K562 (cell line): ENCODE measurements at regions not wholly inside any gene's neighbourhood (a gene's known extent, or its start where the extent isn't known, plus 50 kb on each side); places are given as distances from the start of the nearest gene placed in this dataset.

ENCODE experiments used
- ATAC-seq: fragments of 200-7000 bp; cut with Tn5 transposase; 3 replicates; pipeline ENCODE4 v1.9.1; 2020; ENCODE audit warnings: moderate library complexity
- BruUV-seq: library from RNA; stranded (reverse); fragments of 400-500 nt; replicated peaks from 2 replicates; lab custom pipeline; 2021; lab: Mats Ljungman, UMichigan
- CTCF ChIA-PET: fragments of 300-600 bp; formaldehyde crosslinking; extraction: SDS; loops from one replicate; lab custom pipeline; 2021; ENCODE audit warnings: low intra/inter-chr PET ratio; lab: Yijun Ruan, JAX
- POLR2A ChIA-PET: fragments of 300-600, 350-650 bp; sonication (Branson Sonifier 250); formaldehyde crosslinking; extraction: SDS; loops from one replicate; lab custom pipeline; 2021; ENCODE audit warnings: antibody characterized with exemption, inconsistent platforms; lab: Yijun Ruan, JAX
- DNase-seq, 4 experiments: peaks; one replicate each; pipeline versions ENCODE4 v3.0.0 to v3.0.0-alpha.2; 2011 to 2018; ENCODE audit warnings: low spot score in 3 of 4, mixed read lengths in 3 of 4; ENCODE audit errors: extremely low read depth in 1 of 4
- FAIRE-seq: peaks from 2 replicates; lab custom pipeline; 2011; peaks lifted over from hg19 to GRCh38; lab: Jason Lieb, UNC
- H2AFZ ChIP-seq: 2 replicates; pipeline ENCODE4 v1.6.0; 2011; ENCODE audit warnings: low read depth, low read length, control low read depth, inconsistent platforms
- H3K27ac ChIP-seq: fragments of 200-600 bp; 3 replicates; pipeline ENCODE4 v1.8.0; 2011; ENCODE audit warnings: low read depth, mild to moderate bottlenecking, control low read depth, inconsistent platforms, low read length, moderate library complexity, mixed read lengths; ENCODE audit errors: extremely low read depth
- H3K27me3 ChIP-seq, 2 experiments: fragments of 300-600 bp in 1 of 2; 2 replicates in 1 of 2; 3 replicates in 1 of 2; pipeline versions ENCODE4 v1.6.0 to v1.8.0; 2011; ENCODE audit warnings: inconsistent platforms in 2 of 2, low read length in 2 of 2, mild to moderate bottlenecking in 1 of 2, mixed read lengths in 1 of 2, moderate library complexity in 1 of 2; ENCODE audit not compliant: control insufficient read depth in 2 of 2, insufficient read depth in 2 of 2
- H3K36me3 ChIP-seq: fragments of 300-600 bp; 3 replicates; pipeline ENCODE4 v1.8.0; 2011; ENCODE audit warnings: mild to moderate bottlenecking, low read length, inconsistent platforms; ENCODE audit not compliant: control insufficient read depth, insufficient read depth
- H3K4me1 ChIP-seq, 2 experiments: fragments of 200-600 bp in 1 of 2; replicated peaks in 1 of 2; 2 replicates in 1 of 2; 3 replicates in 1 of 2; pipeline versions ENCODE4 v1.5.1 to v1.8.0; 2011; ENCODE audit warnings: inconsistent platforms in 2 of 2, low read length in 2 of 2, mild to moderate bottlenecking in 1 of 2, mixed read lengths in 1 of 2, moderate library complexity in 1 of 2; ENCODE audit not compliant: control insufficient read depth in 2 of 2, insufficient read depth in 2 of 2
- H3K4me2 ChIP-seq: 2 replicates; pipeline ENCODE4 v1.6.1; 2011; ENCODE audit warnings: low read length, control low read depth, inconsistent platforms, mixed read lengths; ENCODE audit not compliant: insufficient read depth
- H3K4me3 ChIP-seq: fragments of 200-600 bp; sonication (generic), shearing (Covaris generic); 2 replicates; pipeline ENCODE4 v1.5.1; 2016; ENCODE audit warnings: control low read depth, inconsistent platforms
- H3K79me2 ChIP-seq: fragments of 200-600 bp; 3 replicates; pipeline ENCODE4 v1.8.0; 2011; ENCODE audit warnings: low read length, inconsistent platforms; ENCODE audit not compliant: control insufficient read depth, insufficient read depth
- H3K9ac ChIP-seq, 2 experiments: 2 replicates each; pipeline versions ENCODE4 v1.6.0 to v1.6.1; 2011; ENCODE audit warnings: low read depth in 2 of 2, low read length in 2 of 2, control low read depth in 1 of 2, inconsistent platforms in 1 of 2, mild to moderate bottlenecking in 1 of 2, mixed read lengths in 1 of 2; ENCODE audit not compliant: insufficient read depth in 1 of 2
- H3K9me1 ChIP-seq: one replicate; pipeline ENCODE4 v1.6.0; 2011; ENCODE audit warnings: inconsistent platforms, mild to moderate bottlenecking, low read length, moderate library complexity; ENCODE audit not compliant: control insufficient read depth, insufficient read depth
- H3K9me3 ChIP-seq: replicated peaks from 2 replicates; pipeline ENCODE4 v1.5.1; 2011; ENCODE audit warnings: low read depth, low read length, inconsistent platforms; ENCODE audit not compliant: control insufficient read depth, insufficient read depth
- H4K20me1 ChIP-seq: replicated peaks from 2 replicates; pipeline ENCODE4 v1.6.1; 2011; ENCODE audit warnings: low read length, inconsistent platforms, mixed read lengths; ENCODE audit not compliant: control insufficient read depth, insufficient read depth
- ELF1 ChIP-seq: fragments of 200-800 bp; sonication (Bioruptor generic); IDR thresholded peaks from 2 replicates; pipeline ENCODE4 v1.6.1; 2016; ENCODE audit warnings: missing genetic modification characterization, missing compliant biosample characterization
- HEY1 ChIP-seq: fragments of 250-450 bp; sonication (Bioruptor Pico); IDR thresholded peaks from 2 replicates; pipeline ENCODE4 v1.5.0; 2020; ENCODE audit warnings: mild to moderate bottlenecking, moderate library complexity, borderline replicate concordance
- HNRNPK ChIP-seq: fragments of 200-400 bp; formaldehyde crosslinking; IDR thresholded peaks from one replicate; pipeline ENCODE4 v1.6.1; 2018; ENCODE audit warnings: mild to moderate bottlenecking, low read depth, low read length; ENCODE audit not compliant: poor library complexity, severe bottlenecking
- MAZ ChIP-seq, 2 experiments: fragments of 450-650 bp in 1 of 2; sonication (generic) in 1 of 2; formaldehyde crosslinking; IDR thresholded peaks in 1 of 2; conservative IDR thresholded peaks in 1 of 2; 2 replicates each; pipeline versions ENCODE4 v1.4.0 to v1.5.0; 2020; ENCODE audit warnings: mild to moderate bottlenecking in 1 of 2, missing genetic modification reagents in 1 of 2
- NEUROD1 ChIP-seq: fragments of 150-350 bp; IDR thresholded peaks from 2 replicates; pipeline ENCODE4 v1.6.1; 2014; ENCODE audit warnings: borderline replicate concordance, low read length, low read depth; ENCODE audit not compliant: partially characterized antibody
- NR1H2 ChIP-seq: sonication (generic); formaldehyde crosslinking; IDR thresholded peaks from 2 replicates; pipeline ENCODE4 v1.4.0; 2020; ENCODE audit warnings: mild to moderate bottlenecking, missing genetic modification reagents
- NR2C1 ChIP-seq, 2 experiments: fragments of 450-650 bp; IDR thresholded peaks; 2 replicates each; pipeline ENCODE4 v1.6.1; 2017; ENCODE audit warnings: mild to moderate bottlenecking in 2 of 2, antibody characterized with exemption in 1 of 2, inconsistent platforms in 1 of 2, missing compliant biosample characterization in 1 of 2, missing genetic modification characterization in 1 of 2
- POLR2H ChIP-seq: IDR thresholded peaks from 2 replicates; pipeline ENCODE4 v1.6.1; 2016; ENCODE audit warnings: missing genetic modification characterization, low read depth, mild to moderate bottlenecking, control low read depth, missing compliant biosample characterization, moderate library complexity
- RFX7 ChIP-seq: fragments of 250-450 bp; sonication (Bioruptor Pico); IDR thresholded peaks from 2 replicates; pipeline ENCODE4 v1.5.1; 2021; ENCODE audit warnings: mild to moderate bottlenecking
- SMAD2 ChIP-seq: fragments of 150-350 bp; IDR thresholded peaks from 2 replicates; pipeline ENCODE4 v1.6.1; 2014; ENCODE audit warnings: low read depth, mild to moderate bottlenecking, low read length
- YY1 ChIP-seq, 3 experiments: IDR thresholded peaks; 2 replicates each; pipeline ENCODE4 v1.6.1; 2011; ENCODE audit warnings: low read length in 2 of 3, mild to moderate bottlenecking in 2 of 3, moderate library complexity in 2 of 3, borderline replicate concordance in 1 of 3, control low read depth in 1 of 3, low read depth in 1 of 3; ENCODE audit not compliant: insufficient read depth in 3 of 3, insufficient replicate concordance in 2 of 3, control insufficient read depth in 1 of 3, insufficient read length in 1 of 3; ENCODE audit errors: extremely low read depth in 1 of 3
- ZFP30 ChIP-seq: fragments of 250-450 bp; sonication (Bioruptor Pico); IDR thresholded peaks from 2 replicates; pipeline ENCODE4 v1.8.0; 2022; ENCODE audit warnings: moderate library complexity, mild to moderate bottlenecking, inconsistent platforms, borderline replicate concordance
- ZNF124 ChIP-seq: sonication (generic); formaldehyde crosslinking; IDR thresholded peaks from 2 replicates; pipeline ENCODE4 v1.8.1; 2022; ENCODE audit warnings: missing genetic modification reagents
- ZSCAN32 ChIP-seq: fragments of 450-650 bp; formaldehyde crosslinking; IDR thresholded peaks from 2 replicates; pipeline ENCODE4 v1.4.0; 2020; ENCODE audit warnings: mild to moderate bottlenecking, moderate library complexity
- WGBS: fragments of 100-300 bp; shearing (Covaris generic); methylation state at CpG from one replicate; pipeline ENCODE4 v1.1.6; 2016; ENCODE audit warnings: low coverage, mixed read lengths; ENCODE audit not compliant: insufficient coverage; ENCODE audit errors: missing lambda C conversion rate; 5-methylcytosine and 5-hydroxymethylcytosine counted together
- in situ Hi-C: fragments of 300-500 bp; cut with MboI; formaldehyde crosslinking; loops from 4 replicates; pipeline ENCODE4 v1.15.0; 2018; ENCODE audit warnings: inconsistent platforms, mixed read lengths
- intact Hi-C: fragments of 100-400 bp; cut with micrococcal nuclease; formaldehyde crosslinking; loops from 2 replicates; pipeline ENCODE4 v1.14.2; 2022

DNA sequence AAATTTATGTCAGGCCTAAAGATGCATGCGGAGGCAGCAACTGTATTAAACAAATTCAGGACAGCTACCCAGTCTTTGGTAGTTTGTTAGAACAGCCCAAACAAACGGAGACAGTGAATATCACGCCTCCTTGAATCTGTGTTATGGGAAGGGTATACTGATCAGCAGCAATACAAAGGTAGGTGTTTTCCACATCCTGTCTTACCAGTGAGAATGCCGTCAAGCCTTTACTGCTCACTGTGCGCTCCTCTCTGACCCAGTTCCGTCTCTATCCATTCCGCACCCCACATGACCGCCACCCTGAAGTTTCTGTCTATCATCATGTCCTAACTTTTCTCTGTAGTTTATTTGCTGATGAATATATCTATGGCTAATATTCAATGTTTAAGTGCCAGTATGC lies 473.3 kb downstream of the LPIN1 start:
- no peak overlapping the region for H3K27ac ChIP-seq
- BruUV-seq, result no TSS peak
- in situ Hi-C loops (no loop called here), intact Hi-C loops (no loop called here)
- ChIA-PET POLR2A (interaction anchor here (0.8 kb wide), 1 partner anchor 49 kb away, joined by 3 read pairs; no protein-coding TSS in a partner anchor), CTCF (no interaction called here)
- no peaks in the 10 kb centered on the region for H3K79me2 ChIP-seq
- no peaks in the 10 kb centered on the region for H3K4me1 ChIP-seq
- ATAC-seq, result no peak
- H3K36me3 ChIP-seq, result no peaks in the 10 kb centered on the region
- H3K27me3 ChIP-seq, result no peaks in the 10 kb centered on the region
- 81% methylated on average over 8 of the region's 8 CpGs for whole genome bisulfite sequencing
- no peak for FAIRE-seq
- no peaks in the 10 kb centered on the region for H3K9me1 ChIP-seq
- no peak overlapping the region for H3K9ac ChIP-seq
- peaks cover 13% of the 10 kb centered on the region for H3K9me3 ChIP-seq
- no peak for DNase-seq
- peak overlapping the region; percentile 23; the same call in 1 of the 2 replicates for H2AFZ ChIP-seq
- no peak for TF ChIP-seq ZNF124 (CRISPR knock-in tag)
- TF ChIP-seq POLR2H (tag), result no peak
- TF ChIP-seq ZSCAN32 (CRISPR knock-in tag), result no peak
- TF ChIP-seq NR1H2 (CRISPR knock-in tag), result no peak
- no peak for TF ChIP-seq MAZ (CRISPR knock-in tag; conservative IDR thresholded peaks at IDR 0.05 in 1 of 2, IDR thresholded peaks at IDR 0.05 in 1 of 2)
- TF ChIP-seq NR2C1 (IDR thresholded peaks at IDR 0.05), result no peak
- no peak for TF ChIP-seq NR2C1 (tag; IDR thresholded peaks at IDR 0.05)
- TF ChIP-seq ZFP30 (CRISPR knock-in tag), result no peak
- TF ChIP-seq ELF1 (tag), result no peak
- TF ChIP-seq HNRNPK, result no peak
- TF ChIP-seq YY1 (IDR thresholded peaks at IDR 0.05; ENCODE audit: borderline replicate concordance in 1 of 3, control insufficient read depth in 1 of 3, extremely low read depth in 1 of 3, insufficient read depth in 3 of 3, insufficient read length in 1 of 3, insufficient replicate concordance in 2 of 3, low read depth in 1 of 3, low read length in 2 of 3), result no peak
- TF ChIP-seq HEY1, result no peak
- TF ChIP-seq NEUROD1, result no peak
- no peak for TF ChIP-seq RFX7
- TF ChIP-seq SMAD2, result no peak
- H3K4me2 ChIP-seq, result no peak overlapping the region
- H3K4me3 ChIP-seq, result no peak overlapping the region
- no peaks in the 10 kb centered on the region for H4K20me1 ChIP-seq
